ENCODE measurements at regions not wholly inside any gene's neighbourhood (a gene's known extent, or its start where the extent isn't known, plus 50 kb on each side); places are given as distances from the start of the nearest gene placed in this dataset.

GRCh38 chr2:175403599-175404221 lies 222.2 kb upstream of the ATP5MC3 start:
- DNase-seq (ENCODE audit: low read depth in 2 of 2): no peak
- H3K4me3 ChIP-seq (replicated peaks in 1 of 2; ENCODE audit: low read depth in 2 of 2, low read length in 2 of 2): no peak overlapping the region
- no peak for TF ChIP-seq CTCF (IDR thresholded peaks at IDR 0.05; ENCODE audit: low read depth, low read length)

- no peak for TF ChIP-seq CTCF (IDR thresholded peaks at IDR 0.05; ENCODE audit: low read depth, low read length)
- no peak for DNase-seq (ENCODE audit: low read depth in 2 of 2)
- H3K4me3 ChIP-seq (replicated peaks in 1 of 2; ENCODE audit: low read depth in 2 of 2, low read length in 2 of 2): no peak overlapping the region
These were observed 221.1 kb upstream of the ATP5MC3 start for GRCh38 chr2:175402571-175402970.

- DNase-seq (ENCODE audit: low read depth in 2 of 2): no peak
- no peak for TF ChIP-seq CTCF (IDR thresholded peaks at IDR 0.05; ENCODE audit: low read depth, low read length)
- H3K4me3 ChIP-seq (replicated peaks in 1 of 2; ENCODE audit: low read depth in 2 of 2, low read length in 2 of 2): no peak overlapping the region
These were observed 220.5 kb upstream of the ATP5MC3 start for GRCh38 chr2:175401956-175402469.

- TF ChIP-seq CTCF (IDR thresholded peaks at IDR 0.05; ENCODE audit: low read depth, low read length): no peak
- no peak overlapping the region for H3K4me3 ChIP-seq (replicated peaks in 1 of 2; ENCODE audit: low read depth in 2 of 2, low read length in 2 of 2)
- DNase-seq (ENCODE audit: low read depth in 2 of 2): no peak
These were observed 219.5 kb upstream of the ATP5MC3 start for GRCh38 chr2:175400975-175401374.

DNA sequence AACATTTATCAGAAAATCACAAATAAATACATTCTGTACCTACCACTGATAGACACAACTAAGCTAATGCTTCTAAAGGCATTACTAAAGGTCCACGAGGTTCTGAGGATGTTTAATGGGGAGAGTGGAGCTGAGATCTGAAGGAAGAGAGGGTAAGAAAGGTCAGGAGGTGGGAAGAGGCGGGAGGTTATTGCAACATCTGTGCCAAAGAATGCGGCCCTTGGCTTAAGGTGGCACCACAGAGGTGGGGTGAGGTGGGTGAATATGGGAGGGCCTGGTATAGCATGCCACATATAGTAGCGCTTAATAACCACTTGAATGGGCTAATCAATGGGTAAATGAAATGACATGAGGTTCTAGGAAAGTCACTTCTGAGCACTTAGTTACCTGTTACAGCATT lies 217.8 kb upstream of the ATP5MC3 start:
- no peak for TF ChIP-seq CTCF (IDR thresholded peaks at IDR 0.05; ENCODE audit: low read depth, low read length)
- H3K4me3 ChIP-seq (replicated peaks in 1 of 2; ENCODE audit: low read depth in 2 of 2, low read length in 2 of 2): no peak overlapping the region
- no peak for DNase-seq (ENCODE audit: low read depth in 2 of 2)

DNA sequence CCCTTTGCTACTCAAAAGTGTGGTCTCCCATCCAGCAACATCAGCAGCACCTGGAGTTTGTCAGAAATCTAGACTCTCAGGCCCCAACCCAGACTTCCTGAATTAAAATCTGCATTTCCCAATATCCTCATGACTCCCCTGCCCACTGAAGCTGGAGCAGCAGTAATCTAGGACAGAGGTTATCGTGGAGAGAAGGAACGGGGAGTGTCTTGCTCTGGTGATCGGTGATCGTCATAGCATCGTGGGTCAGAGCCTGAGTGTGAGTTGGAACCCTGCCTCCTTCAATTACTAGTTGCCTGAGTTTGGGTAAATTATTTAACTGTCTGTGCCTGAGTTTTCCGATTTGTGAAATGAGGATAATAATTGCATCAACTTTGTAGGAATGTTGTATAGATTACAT lies 217.3 kb upstream of the ATP5MC3 start:
- no peak overlapping the region for H3K4me3 ChIP-seq (replicated peaks in 1 of 2; ENCODE audit: low read depth in 2 of 2, low read length in 2 of 2)
- no peak for TF ChIP-seq CTCF (IDR thresholded peaks at IDR 0.05; ENCODE audit: low read depth, low read length)
- DNase-seq (ENCODE audit: low read depth in 2 of 2): no peak

- no peak for TF ChIP-seq CTCF (IDR thresholded peaks at IDR 0.05; ENCODE audit: low read depth, low read length)
- DNase-seq (ENCODE audit: low read depth in 2 of 2): no peak
- H3K4me3 ChIP-seq (replicated peaks in 1 of 2; ENCODE audit: low read depth in 2 of 2, low read length in 2 of 2): no peak overlapping the region
These were observed 215.2 kb upstream of the ATP5MC3 start for GRCh38 chr2:175396696-175397095.

Data from cardiac fibroblast (primary cell).